Astrocyte (in vitro differentiated cells and primary cell): ENCODE measurements at regions not wholly inside any gene's neighbourhood (a gene's known extent, or its start where the extent isn't known, plus 50 kb on each side); places are given as distances from the start of the nearest gene placed in this dataset.

ENCODE experiments used
- EZH2 ChIP-seq: IDR thresholded peaks from 2 replicates; pipeline ENCODE4 v1.6.1; 2012; ENCODE audit warnings: mild to moderate bottlenecking, low read length, inconsistent platforms; ENCODE audit not compliant: insufficient read depth
- TF ChIP-seq, protein P1 (sequence below): IDR thresholded peaks from 2 replicates; pipeline ENCODE4 v1.5.1; 2011; ENCODE audit warnings: low read depth, mild to moderate bottlenecking, inconsistent platforms, low read length, moderate library complexity; ENCODE audit not compliant: insufficient read depth

DNA sequence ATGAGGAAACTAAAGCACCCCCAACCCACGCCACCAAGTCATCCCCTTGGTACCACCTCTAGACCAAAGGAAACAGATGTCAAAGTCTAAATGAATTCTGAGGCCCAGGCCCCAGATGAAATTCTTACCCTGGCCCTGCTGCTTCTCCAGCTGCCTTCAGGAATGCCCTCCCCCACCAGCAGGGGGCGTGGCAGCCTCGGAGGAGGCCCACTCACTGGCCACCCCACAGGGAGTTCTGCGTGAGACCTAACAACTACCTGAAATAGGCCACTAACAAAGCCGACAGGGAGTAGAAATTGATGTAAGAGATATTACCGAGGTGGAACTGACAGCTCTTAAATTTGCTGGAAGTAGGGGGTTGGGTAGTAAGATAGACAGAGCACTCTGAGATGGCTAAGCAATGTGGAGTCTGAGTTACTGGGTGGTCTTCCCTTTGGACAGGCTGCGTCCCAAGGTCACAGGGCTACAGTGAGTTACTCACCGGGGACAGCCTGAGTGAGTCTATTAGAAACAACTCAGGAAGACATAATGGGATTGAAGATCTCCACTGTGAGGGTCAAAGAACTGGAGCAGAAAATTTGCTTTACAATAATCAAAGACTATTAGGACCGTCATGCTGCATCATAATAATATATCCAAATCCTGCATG, 240.7 kb downstream of the SHOX2 start:
- TF ChIP-seq EZH2 = no peak
- TF ChIP-seq, protein P1, sequence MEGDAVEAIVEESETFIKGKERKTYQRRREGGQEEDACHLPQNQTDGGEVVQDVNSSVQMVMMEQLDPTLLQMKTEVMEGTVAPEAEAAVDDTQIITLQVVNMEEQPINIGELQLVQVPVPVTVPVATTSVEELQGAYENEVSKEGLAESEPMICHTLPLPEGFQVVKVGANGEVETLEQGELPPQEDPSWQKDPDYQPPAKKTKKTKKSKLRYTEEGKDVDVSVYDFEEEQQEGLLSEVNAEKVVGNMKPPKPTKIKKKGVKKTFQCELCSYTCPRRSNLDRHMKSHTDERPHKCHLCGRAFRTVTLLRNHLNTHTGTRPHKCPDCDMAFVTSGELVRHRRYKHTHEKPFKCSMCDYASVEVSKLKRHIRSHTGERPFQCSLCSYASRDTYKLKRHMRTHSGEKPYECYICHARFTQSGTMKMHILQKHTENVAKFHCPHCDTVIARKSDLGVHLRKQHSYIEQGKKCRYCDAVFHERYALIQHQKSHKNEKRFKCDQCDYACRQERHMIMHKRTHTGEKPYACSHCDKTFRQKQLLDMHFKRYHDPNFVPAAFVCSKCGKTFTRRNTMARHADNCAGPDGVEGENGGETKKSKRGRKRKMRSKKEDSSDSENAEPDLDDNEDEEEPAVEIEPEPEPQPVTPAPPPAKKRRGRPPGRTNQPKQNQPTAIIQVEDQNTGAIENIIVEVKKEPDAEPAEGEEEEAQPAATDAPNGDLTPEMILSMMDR = peak; percentile 14
